Stomach (tissue), 8 donors: ENCODE measurements at regions not wholly inside any gene's neighbourhood (a gene's known extent, or its start where the extent isn't known, plus 50 kb on each side); places are given as distances from the start of the nearest gene placed in this dataset.

Source experiments
- DNase-seq, 2 donors: peaks; one replicate each; pipeline versions ENCODE4 v3.0.0 to v3.0.0-alpha.2; 2013 to 2019
- H3K27ac ChIP-seq, 5 donors: fragments of 200-600 bp in 4 of 5; sonication (generic) in 4 of 5; one replicate each; pipeline ENCODE4 v1.5.1; 2013 to 2019; ENCODE audit warnings: mild to moderate bottlenecking in 1 of 5, moderate library complexity in 1 of 5
- H3K27me3 ChIP-seq, 3 donors: fragments of 200-600 bp; sonication (generic); one replicate each; pipeline ENCODE4 v1.5.1; 2017 to 2019; ENCODE audit warnings: mixed run types in 1 of 3
- H3K36me3 ChIP-seq, 4 donors: fragments of 200-600 bp; sonication (generic); 1 replicate in 3 of 4; 2 replicates in 1 of 4; pipeline ENCODE4 v1.5.1; 2016 to 2019
- H3K4me1 ChIP-seq, 4 donors: fragments of 200-600 bp; sonication (generic); one replicate each; pipeline ENCODE4 v1.5.1; 2016 to 2019
- H3K4me3 ChIP-seq, 4 donors: fragments of 200-600 bp; sonication (generic) in 3 of 4; one replicate each; pipeline ENCODE4 v1.5.1; 2016 to 2019; ENCODE audit warnings: mild to moderate bottlenecking in 1 of 4
- H3K9me3 ChIP-seq, 4 donors: fragments of 200-600 bp; sonication (generic); one replicate each; pipeline ENCODE4 v1.5.1; 2016 to 2019
- EP300 ChIP-seq: sonication (generic); formaldehyde crosslinking; IDR thresholded peaks from one replicate; pipeline ENCODE4 v1.6.1; 2017; ENCODE audit warnings: antibody characterized with exemption
- POLR2A ChIP-seq, 4 donors: fragments of 450-650 bp; IDR thresholded peaks; one replicate each; pipeline ENCODE4 v1.6.1; 2016; ENCODE audit warnings: antibody characterized with exemption in 4 of 4, control low read depth in 2 of 4, mild to moderate bottlenecking in 1 of 4, moderate library complexity in 1 of 4
- POLR2AphosphoS5 ChIP-seq, 3 donors: sonication (generic); formaldehyde crosslinking; IDR thresholded peaks; one replicate each; pipeline ENCODE4 v1.6.1; 2016; ENCODE audit warnings: antibody characterized with exemption in 3 of 3
- WGBS, 5 donors: extraction: QIAGEN DNeasy Blood & Tissue Kit in 3 of 5; methylation state at CpG; one replicate each; pipeline versions ENCODE4 v1.1.5 to v1.1.7; 2013 to 2018; 5-methylcytosine and 5-hydroxymethylcytosine counted together
- intact Hi-C: fragments of 100-400 bp; cut with DNase I; formaldehyde crosslinking; loops from one replicate; pipeline ENCODE4 v1.15.1; 2023; ENCODE audit warnings: low total_unique reads
- TF ChIP-seq, protein P1 (sequence below), 7 experiments: fragments of 450-650 bp in 4 of 7; fragments of 200-600 bp in 3 of 7; sonication (generic) in 3 of 7; IDR thresholded peaks; one replicate each; pipeline ENCODE4 v1.5.1; 2016 to 2019; ENCODE audit warnings: antibody characterized with exemption in 7 of 7, control low read depth in 2 of 7, mild to moderate bottlenecking in 1 of 7
- donor health status: healthy with polysubstance abuse.
- donor health status: Bipolar disorder and iron deficiency.
- donor health status: healthy.

DNA sequence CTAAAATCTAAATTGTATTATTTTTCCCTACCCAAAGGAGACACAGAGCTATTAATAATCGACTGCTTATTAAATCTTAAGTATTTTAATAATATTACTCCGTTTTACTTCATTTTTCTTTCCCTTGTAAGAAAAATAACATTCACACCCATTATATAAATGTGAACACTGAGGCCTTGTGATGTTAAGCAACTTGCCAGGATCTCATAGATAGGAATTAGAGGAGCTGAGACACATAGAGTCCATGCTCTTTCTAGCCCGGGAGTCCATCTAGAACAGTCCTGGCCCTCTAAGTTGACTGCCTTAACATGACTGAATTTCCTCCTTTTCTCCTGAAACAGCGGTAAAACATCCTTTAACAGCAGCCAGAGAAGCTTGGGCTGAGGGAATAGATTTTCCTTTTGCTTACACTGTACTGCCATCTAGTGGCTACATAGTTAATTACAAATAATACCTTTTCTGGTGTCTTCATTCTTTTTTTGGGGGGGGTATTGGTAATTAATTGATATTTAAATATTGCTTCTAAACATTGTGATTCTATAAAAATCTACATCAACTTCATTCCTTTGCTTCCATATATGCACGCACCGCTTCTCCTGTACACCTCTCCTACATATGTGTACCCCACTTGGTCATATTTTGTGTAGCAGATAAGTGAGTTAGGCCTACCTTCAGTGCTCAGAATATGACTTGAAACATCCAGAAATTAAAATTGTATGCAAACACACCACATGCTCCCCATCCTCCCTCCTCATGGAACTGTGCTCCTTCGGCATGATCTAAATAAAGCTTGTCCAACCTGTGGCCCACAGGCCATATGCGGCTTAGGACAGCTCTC, 125.8 kb upstream of the HNMT start:
- Histone ChIP-seq H3K36me3 (no peaks in the 10 kb centered on the region), H3K4me3 (no peak overlapping the region), H3K27ac (no peak overlapping the region), H3K4me1 (no peaks in the 10 kb centered on the region), H3K27me3 (peaks cover 0 to 5% (median 0%) of the 10 kb centered on the region in 3 donors), H3K9me3 (no peaks in the 10 kb centered on the region)
- TF ChIP-seq POLR2A (IDR thresholded peaks at IDR 0.05) (no peak), EP300 (no peak), POLR2AphosphoS5 (IDR thresholded peaks at IDR 0.05) (no peak)
- TF ChIP-seq, protein P1, sequence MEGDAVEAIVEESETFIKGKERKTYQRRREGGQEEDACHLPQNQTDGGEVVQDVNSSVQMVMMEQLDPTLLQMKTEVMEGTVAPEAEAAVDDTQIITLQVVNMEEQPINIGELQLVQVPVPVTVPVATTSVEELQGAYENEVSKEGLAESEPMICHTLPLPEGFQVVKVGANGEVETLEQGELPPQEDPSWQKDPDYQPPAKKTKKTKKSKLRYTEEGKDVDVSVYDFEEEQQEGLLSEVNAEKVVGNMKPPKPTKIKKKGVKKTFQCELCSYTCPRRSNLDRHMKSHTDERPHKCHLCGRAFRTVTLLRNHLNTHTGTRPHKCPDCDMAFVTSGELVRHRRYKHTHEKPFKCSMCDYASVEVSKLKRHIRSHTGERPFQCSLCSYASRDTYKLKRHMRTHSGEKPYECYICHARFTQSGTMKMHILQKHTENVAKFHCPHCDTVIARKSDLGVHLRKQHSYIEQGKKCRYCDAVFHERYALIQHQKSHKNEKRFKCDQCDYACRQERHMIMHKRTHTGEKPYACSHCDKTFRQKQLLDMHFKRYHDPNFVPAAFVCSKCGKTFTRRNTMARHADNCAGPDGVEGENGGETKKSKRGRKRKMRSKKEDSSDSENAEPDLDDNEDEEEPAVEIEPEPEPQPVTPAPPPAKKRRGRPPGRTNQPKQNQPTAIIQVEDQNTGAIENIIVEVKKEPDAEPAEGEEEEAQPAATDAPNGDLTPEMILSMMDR (IDR thresholded peaks at IDR 0.05) = peak in 4 of 7 experiments; percentile 48 to 67 (median 57)
- whole genome bisulfite sequencing, 5 donors = 34 to 40% (median 35%) methylated on average over 8 of the region's 8 CpGs
- intact Hi-C loops = loop anchor here (10.0 kb wide), 1 partner anchor 374 kb away; no protein-coding TSS in a partner anchor
- peak in 1 of 2 donors; percentile 78 for DNase-seq

DNA sequence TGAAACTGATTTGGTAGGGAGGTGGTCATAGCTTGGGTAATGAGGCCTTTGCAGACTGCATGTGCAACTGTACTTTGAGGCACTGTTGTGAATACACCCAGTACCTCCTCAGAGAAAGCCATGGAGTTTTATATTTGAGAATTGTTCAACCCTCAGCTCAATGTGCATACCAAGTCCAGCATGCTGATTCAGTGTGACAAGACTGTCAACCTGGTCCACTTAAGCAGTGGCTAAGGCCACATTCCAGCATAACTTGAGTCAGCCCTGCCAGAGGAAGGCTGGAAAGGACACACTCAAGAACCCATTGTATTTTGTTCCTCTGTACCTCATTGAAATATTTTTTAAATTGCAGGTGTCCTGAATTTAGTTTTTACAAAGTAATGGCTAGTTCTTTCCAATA, 121.8 kb upstream of the HNMT start:
- H3K9me3 ChIP-seq = peaks cover 0 to 3% (median 0%) of the 10 kb centered on the region in 4 donors
- intact Hi-C loops = loop anchor here (5.0 kb wide), 1 partner anchor 1420 kb away; no protein-coding TSS in a partner anchor
- H3K27ac ChIP-seq = no peak overlapping the region
- DNase-seq = no peak
- no peaks in the 10 kb centered on the region for H3K27me3 ChIP-seq
- H3K36me3 ChIP-seq = no peaks in the 10 kb centered on the region
- TF ChIP-seq POLR2AphosphoS5 (IDR thresholded peaks at IDR 0.05) = no peak
- no peak for TF ChIP-seq EP300
- TF ChIP-seq, protein P1 (IDR thresholded peaks at IDR 0.05) = no peak
- no peak for TF ChIP-seq POLR2A (IDR thresholded peaks at IDR 0.05)
- no peaks in the 10 kb centered on the region for H3K4me1 ChIP-seq
- H3K4me3 ChIP-seq = no peak overlapping the region

DNA sequence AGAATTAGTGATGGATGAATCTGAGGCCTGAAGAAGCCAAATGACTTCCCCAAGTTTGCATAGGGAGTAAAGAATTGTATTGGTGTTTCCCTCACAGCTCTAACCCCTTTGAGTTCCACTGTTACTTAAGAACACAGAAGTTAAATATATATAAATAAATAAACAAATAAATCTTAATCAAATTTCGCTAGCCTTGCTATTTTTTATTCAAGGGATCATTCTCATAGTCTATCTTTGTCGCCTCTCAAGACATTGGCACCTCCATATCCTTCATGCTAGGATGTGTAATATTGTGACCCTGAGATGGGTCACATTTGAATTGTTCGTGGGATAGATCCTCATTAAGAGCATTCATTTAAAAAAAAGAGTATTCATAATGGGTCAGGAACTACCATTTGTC, 121.3 kb upstream of the HNMT start:
- Histone ChIP-seq H3K36me3 (no peaks in the 10 kb centered on the region), H3K4me3 (no peak overlapping the region), H3K9me3 (peaks cover 0 to 3% (median 0%) of the 10 kb centered on the region in 4 donors), H3K27ac (no peak overlapping the region), H3K4me1 (no peaks in the 10 kb centered on the region), H3K27me3 (no peaks in the 10 kb centered on the region)
- 51 to 78% (median 64%) methylated on average over 3 of the region's 3 CpGs for WGBS, 5 donors
- no peak for TF ChIP-seq POLR2AphosphoS5 (IDR thresholded peaks at IDR 0.05)
- intact Hi-C loops = loop anchor here (5.0 kb wide), 1 partner anchor 1421 kb away; no protein-coding TSS in a partner anchor
- DNase-seq = no peak

DNA sequence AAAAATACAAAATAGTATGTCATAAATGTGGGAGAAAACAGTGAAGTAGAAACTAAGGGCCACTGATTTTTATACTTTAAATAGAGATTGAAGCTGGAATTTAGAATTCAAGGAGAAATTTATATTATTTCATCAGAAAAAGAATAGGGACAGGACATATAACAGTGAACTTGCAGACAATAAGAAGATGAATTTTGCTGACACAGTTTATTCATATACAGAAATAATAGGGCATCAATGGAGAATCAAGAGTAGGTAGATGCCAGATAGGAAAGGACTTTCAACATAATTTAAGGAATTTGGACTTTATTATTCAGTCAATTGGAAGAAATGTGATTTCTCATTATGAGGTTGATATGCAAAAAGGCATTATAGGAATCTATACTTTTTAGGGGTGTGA, 118.9 kb upstream of the HNMT start:
- no peak for DNase-seq

More for the DNA sequence above, 118.9 kb upstream of the HNMT start:
- H3K27ac ChIP-seq = no peak overlapping the region
- no peaks in the 10 kb centered on the region for H3K27me3 ChIP-seq
- no peaks in the 10 kb centered on the region for H3K4me1 ChIP-seq
- no peak for TF ChIP-seq POLR2A (IDR thresholded peaks at IDR 0.05)
- no peak for TF ChIP-seq EP300
- TF ChIP-seq POLR2AphosphoS5 (IDR thresholded peaks at IDR 0.05) = no peak
- TF ChIP-seq, protein P1 (IDR thresholded peaks at IDR 0.05) = no peak
- no peak overlapping the region for H3K4me3 ChIP-seq
- H3K36me3 ChIP-seq = no peaks in the 10 kb centered on the region
- peaks cover 0 to 3% (median 0%) of the 10 kb centered on the region in 4 donors for H3K9me3 ChIP-seq
- intact Hi-C loops = no loop called here
